Activated naive CD8-positive, alpha-beta T cell treated with anti-CD3 and anti-CD28 coated beads for 36 hours (primary cell): ENCODE measurements at regions not wholly inside any gene's neighbourhood (a gene's known extent, or its start where the extent isn't known, plus 50 kb on each side); places are given as distances from the start of the nearest gene placed in this dataset.

Source experiments
- DNase-seq: peaks from one replicate; pipeline ENCODE4 v3.0.0; 2021
- H3K27ac Mint-ChIP-seq: one replicate; pipeline ENCODE4 v1.8.0; 2022; ENCODE audit warnings: mild to moderate bottlenecking, moderate library complexity, mixed read lengths
- H3K27me3 Mint-ChIP-seq: one replicate; pipeline ENCODE4 v1.8.0; 2022; ENCODE audit warnings: mild to moderate bottlenecking, mixed read lengths
- H3K36me3 Mint-ChIP-seq: one replicate; pipeline ENCODE4 v1.8.0; 2021; ENCODE audit warnings: mild to moderate bottlenecking, mixed read lengths
- H3K4me1 Mint-ChIP-seq: one replicate; pipeline ENCODE4 v1.8.0; 2021; ENCODE audit warnings: mixed read lengths
- H3K4me3 Mint-ChIP-seq: one replicate; pipeline ENCODE4 v1.8.0; 2022; ENCODE audit warnings: mild to moderate bottlenecking, moderate library complexity, mixed read lengths
- H3K9me3 Mint-ChIP-seq: one replicate; pipeline ENCODE4 v1.8.0; 2022; ENCODE audit warnings: mixed read lengths

DNA sequence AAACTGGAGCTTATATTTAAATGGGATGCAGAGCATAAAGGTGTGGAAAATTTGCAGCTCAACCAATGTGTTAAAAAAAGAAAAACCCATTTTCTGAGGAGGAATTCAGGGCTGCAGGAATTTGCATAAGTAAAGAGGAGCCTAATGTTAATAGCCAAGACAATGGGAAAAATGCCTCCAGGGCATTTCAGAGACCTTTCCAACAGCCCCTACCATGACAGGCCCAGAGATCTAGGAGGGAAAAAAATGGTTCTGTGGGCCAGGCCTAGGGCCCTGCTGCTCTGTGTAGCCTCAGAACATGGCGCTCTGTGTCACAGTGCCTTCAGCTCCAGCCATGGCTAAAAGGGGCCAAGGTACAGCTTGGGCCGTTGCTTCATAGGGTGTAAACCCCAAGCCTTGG, 719.7 kb upstream of the ACVR2A start:
- DNase-seq = no peak
- H3K27me3 Mint-ChIP-seq = peaks cover 16% of the 10 kb centered on the region
- H3K27ac Mint-ChIP-seq = no peak overlapping the region
- no peak overlapping the region for H3K4me3 Mint-ChIP-seq
- no peaks in the 10 kb centered on the region for H3K4me1 Mint-ChIP-seq
- no peaks in the 10 kb centered on the region for H3K36me3 Mint-ChIP-seq
- H3K9me3 Mint-ChIP-seq = peaks cover 13% of the 10 kb centered on the region

DNA sequence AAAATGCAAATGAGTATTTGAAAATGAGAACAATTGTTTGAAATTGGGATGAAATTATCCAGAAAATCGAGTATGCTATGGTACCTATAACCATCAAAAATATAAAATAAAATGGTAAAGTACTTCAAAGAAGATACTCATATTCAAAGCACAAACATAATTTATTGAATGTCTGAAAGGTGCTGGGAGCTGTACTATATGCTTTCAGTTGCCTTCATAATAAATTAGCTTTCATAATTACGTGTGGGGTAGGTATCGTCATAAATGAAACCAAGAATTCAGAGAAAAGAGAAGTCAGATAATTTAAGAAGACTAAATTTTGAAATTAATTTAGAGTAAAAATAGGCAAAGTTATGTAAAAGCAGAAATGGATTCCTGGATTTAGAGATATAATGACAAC, 721.9 kb upstream of the ACVR2A start:
- Mint-ChIP-seq H3K27me3 (peaks cover 18% of the 10 kb centered on the region), H3K9me3 (peaks cover 14% of the 10 kb centered on the region), H3K4me1 (no peaks in the 10 kb centered on the region), H3K4me3 (no peak overlapping the region), H3K27ac (no peak overlapping the region), H3K36me3 (no peaks in the 10 kb centered on the region)
- no peak for DNase-seq

DNA sequence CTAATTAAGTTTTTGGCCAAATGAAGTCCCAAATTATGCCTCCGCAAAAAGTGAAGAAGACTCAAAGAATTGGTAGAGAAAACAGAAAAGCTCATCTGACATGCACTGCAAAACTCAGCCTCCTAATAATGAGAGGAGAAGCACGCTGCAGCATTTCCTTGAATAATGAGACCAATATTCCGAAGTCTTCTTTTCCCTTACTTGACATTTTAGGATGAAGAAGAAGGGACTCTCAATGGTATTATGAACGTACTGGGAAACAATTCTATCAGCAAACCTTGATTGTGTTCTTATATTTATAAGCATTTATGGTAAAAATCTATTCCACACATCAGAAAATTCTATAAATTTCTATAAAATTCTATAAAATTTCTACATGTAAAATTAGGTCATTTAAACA, 733.9 kb upstream of the ACVR2A start:
- Mint-ChIP-seq H3K4me1 (no peaks in the 10 kb centered on the region), H3K36me3 (no peaks in the 10 kb centered on the region), H3K4me3 (no peak overlapping the region), H3K27me3 (peaks cover 8% of the 10 kb centered on the region), H3K9me3 (peaks cover 2% of the 10 kb centered on the region), H3K27ac (no peak overlapping the region)
- DNase-seq = no peak

DNA sequence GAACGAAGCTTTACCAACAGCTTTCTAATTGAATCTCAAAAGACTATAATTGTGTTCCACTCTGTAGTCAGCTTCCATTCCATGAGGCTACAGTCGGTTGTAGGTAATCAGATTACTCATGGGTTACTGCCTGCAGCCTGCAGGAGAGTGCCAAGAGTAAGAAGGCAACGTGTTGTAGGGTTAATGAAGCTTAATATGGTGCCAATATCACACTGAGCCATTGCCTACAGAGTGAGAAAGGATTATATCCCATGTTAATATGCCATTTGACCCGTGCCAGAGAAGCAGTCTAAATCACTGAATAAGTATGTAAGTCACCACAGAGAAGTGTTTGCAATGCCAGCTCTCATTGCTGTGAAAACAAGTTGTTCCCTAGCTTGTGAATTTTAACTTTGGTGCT, 734.5 kb upstream of the ACVR2A start:
- Mint-ChIP-seq H3K4me1 (no peaks in the 10 kb centered on the region), H3K27me3 (peaks cover 8% of the 10 kb centered on the region), H3K9me3 (peaks cover 2% of the 10 kb centered on the region), H3K36me3 (no peaks in the 10 kb centered on the region), H3K27ac (no peak overlapping the region), H3K4me3 (no peak overlapping the region)
- no peak for DNase-seq

DNA sequence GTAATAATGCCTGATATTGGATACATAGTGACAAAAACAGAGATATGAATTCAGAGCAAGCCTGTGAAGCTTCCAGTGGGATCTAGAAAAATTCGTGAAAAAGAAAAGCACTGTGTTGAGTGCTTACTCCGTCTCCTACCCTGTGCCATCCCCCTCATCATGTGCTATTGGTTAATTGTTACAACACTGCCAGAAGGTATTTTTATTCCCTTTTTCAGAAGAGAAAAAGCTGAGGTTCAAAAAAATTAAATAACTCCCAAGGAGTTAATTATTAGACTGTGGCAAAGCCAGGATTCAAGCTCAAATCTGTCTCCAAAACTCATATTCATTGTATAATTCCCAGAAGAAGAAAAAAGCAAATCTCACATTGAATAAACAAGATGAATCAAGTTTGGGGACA, 735.5 kb upstream of the ACVR2A start:
- Mint-ChIP-seq H3K27me3 (peaks cover 8% of the 10 kb centered on the region), H3K4me3 (no peak overlapping the region)

DNA sequence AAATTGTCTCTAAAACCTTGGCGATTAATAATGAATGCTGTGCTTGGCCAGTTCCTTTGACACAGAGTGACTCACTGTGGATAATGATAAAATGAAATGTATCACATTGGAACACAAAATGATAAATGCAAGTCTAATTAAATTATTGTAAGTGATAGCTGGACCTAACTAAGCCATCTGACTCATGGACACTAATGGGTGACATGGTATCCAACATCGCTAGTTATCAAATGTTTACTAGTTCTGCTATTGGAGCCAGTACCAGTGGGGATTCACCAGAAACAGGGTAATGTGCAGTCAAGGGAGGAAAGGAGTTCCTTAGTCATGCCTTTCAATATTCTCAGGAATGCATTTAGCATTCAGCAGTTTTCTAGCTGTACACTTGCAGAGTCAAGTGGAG, 736.3 kb upstream of the ACVR2A start:
- H3K27me3 Mint-ChIP-seq = peaks cover 8% of the 10 kb centered on the region
- no peak for DNase-seq
- H3K4me1 Mint-ChIP-seq = no peaks in the 10 kb centered on the region
- peaks cover 2% of the 10 kb centered on the region for H3K9me3 Mint-ChIP-seq
- no peak overlapping the region for H3K27ac Mint-ChIP-seq
- H3K36me3 Mint-ChIP-seq = no peaks in the 10 kb centered on the region
- no peak overlapping the region for H3K4me3 Mint-ChIP-seq

More for the DNA sequence above, 735.5 kb upstream of the ACVR2A start:
- Mint-ChIP-seq H3K4me1 (no peaks in the 10 kb centered on the region), H3K36me3 (no peaks in the 10 kb centered on the region), H3K9me3 (peaks cover 2% of the 10 kb centered on the region), H3K27ac (no peak overlapping the region)
- DNase-seq = no peak

DNA sequence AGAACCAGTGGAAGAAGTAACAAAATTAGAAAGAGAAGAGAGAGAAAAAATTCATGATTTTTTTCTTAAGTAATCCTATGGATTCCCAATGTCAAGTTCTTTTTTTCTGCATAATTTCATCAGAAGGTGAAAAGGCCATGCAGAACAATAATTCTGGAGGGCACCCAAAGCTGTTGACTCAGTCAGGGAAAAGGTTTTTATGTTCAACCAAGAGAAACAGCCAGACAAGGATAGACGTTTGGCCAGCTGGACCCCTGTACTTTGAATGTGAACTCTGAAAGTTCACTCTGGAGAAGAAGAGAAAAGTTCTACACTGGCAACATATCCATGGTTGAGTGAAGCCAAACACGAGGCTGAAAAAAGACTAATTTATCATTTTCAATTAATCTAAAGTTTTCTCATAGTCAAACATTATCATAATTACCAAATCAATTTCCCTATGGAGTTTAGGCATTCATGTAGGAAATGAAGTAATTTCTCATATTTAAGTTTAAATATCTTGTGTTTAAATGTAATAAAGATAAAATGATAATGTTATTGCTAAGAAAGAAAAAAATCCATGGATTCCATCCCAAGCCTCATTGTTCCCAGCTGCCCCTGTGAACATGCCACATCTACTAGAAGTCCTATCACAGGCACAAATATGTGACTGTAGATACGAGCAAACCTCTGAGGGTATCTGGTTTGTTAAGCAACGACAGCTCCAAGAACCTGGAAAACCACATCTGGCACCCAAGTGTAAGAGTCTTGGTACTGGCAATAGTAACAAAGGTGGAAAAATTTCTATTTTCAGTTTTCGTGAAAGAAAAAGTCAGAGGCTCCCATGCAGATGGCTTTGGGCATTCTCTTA, 742.7 kb upstream of the ACVR2A start:
- H3K36me3 Mint-ChIP-seq = no peaks in the 10 kb centered on the region
- H3K4me1 Mint-ChIP-seq = no peaks in the 10 kb centered on the region
- no peaks in the 10 kb centered on the region for H3K9me3 Mint-ChIP-seq
- H3K27ac Mint-ChIP-seq = no peak overlapping the region
- no peak overlapping the region for H3K4me3 Mint-ChIP-seq
- H3K27me3 Mint-ChIP-seq = peaks cover 4% of the 10 kb centered on the region
- no peak for DNase-seq

DNA sequence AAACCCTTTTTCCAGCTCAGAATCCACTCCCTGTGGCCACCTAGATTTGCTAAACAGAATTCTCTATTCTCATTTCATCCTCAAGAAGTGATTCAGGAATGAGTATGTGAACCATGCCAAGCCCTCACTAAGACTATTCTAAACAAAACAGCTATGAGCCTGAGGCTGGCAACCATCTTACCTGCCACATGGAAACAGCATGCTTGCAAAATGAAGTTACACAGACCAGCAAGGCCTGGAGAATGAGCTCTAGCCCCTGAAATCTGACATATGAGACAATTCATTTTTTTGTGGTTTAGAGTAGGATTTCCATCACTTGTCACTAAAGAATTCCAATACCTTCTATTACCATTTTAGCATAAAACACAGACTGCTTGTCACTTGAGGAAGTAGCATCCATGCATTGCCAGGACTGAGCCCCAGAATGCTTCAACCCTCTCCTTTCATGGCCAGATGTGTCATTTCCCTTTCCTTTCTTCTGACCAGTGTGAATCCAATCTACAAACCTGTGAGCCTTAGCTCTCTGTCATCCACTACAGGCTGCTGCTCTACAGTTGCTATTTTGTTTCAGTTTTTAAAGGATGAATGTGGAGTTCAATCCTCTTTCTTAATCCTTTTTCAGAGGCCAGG, 744.3 kb upstream of the ACVR2A start:
- DNase-seq = no peak
- Mint-ChIP-seq H3K4me3 (no peak overlapping the region), H3K27ac (no peak overlapping the region), H3K27me3 (no peaks in the 10 kb centered on the region), H3K9me3 (no peaks in the 10 kb centered on the region), H3K36me3 (no peaks in the 10 kb centered on the region), H3K4me1 (no peaks in the 10 kb centered on the region)

DNA sequence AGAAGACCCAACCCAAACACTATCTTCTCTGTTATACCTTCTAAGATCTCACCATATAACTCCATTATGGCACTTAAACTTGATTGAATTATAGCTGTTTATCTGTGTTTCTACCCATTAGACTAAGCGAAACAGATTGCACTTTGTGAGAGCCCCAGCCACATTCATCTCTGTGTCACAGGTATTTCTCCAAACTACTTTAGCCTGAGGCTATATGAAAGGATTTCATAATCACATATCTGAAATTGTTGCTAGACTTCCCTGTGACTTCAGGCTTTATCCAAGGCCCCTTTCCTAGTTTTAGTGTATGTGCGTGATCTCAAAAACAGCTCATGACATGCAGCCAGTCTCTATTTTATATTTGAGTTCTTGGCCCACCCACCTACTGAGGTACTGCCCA, 745.0 kb upstream of the ACVR2A start:
- no peaks in the 10 kb centered on the region for H3K4me1 Mint-ChIP-seq
- no peaks in the 10 kb centered on the region for H3K9me3 Mint-ChIP-seq
- H3K27me3 Mint-ChIP-seq = no peaks in the 10 kb centered on the region
- H3K4me3 Mint-ChIP-seq = no peak overlapping the region
- no peak overlapping the region for H3K27ac Mint-ChIP-seq
- no peaks in the 10 kb centered on the region for H3K36me3 Mint-ChIP-seq
- no peak for DNase-seq

DNA sequence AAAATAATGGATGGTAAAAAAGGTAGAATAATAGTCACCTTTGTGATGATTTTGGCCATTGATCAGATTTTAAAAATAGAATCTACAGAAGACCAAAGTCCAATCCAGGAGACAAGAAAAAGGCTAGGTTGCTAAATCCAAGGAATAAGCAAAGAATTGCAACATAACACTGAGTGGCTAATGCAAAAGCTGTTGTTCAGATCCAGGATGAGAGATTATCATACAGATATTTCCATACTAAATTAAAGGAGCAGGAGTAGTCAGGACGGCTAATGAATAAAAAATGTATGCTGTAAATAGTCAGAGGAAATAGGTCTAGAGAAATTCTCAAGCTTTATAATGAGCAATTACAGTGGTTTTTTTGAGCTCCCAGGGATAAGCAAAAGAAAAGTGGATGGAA, 745.9 kb upstream of the ACVR2A start:
- no peak for DNase-seq
- Mint-ChIP-seq H3K27me3 (no peaks in the 10 kb centered on the region), H3K4me3 (no peak overlapping the region), H3K4me1 (no peaks in the 10 kb centered on the region), H3K36me3 (no peaks in the 10 kb centered on the region), H3K27ac (no peak overlapping the region), H3K9me3 (no peaks in the 10 kb centered on the region)

DNA sequence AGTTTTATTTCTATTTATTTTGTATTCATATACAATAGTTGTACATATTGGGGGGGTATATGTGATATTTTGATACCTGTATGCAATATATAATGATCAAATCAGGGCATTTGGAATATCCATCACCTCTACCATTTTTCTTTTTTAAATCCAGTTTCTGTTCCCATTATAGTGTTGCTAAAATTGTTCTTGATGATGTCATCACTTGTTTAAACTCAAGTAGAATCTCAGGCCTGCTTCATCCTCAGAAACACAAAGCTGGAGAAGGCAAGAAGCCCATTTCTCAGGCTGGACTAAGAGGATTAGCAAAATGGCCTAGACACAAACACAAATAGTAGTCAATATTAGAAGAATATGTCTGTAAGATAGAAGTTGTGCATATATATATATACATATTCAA, 747.1 kb upstream of the ACVR2A start:
- H3K27ac Mint-ChIP-seq = no peak overlapping the region
- H3K36me3 Mint-ChIP-seq = no peaks in the 10 kb centered on the region
- H3K4me1 Mint-ChIP-seq = no peaks in the 10 kb centered on the region
- H3K27me3 Mint-ChIP-seq = no peaks in the 10 kb centered on the region
- DNase-seq = no peak
- H3K9me3 Mint-ChIP-seq = no peaks in the 10 kb centered on the region
- no peak overlapping the region for H3K4me3 Mint-ChIP-seq

DNA sequence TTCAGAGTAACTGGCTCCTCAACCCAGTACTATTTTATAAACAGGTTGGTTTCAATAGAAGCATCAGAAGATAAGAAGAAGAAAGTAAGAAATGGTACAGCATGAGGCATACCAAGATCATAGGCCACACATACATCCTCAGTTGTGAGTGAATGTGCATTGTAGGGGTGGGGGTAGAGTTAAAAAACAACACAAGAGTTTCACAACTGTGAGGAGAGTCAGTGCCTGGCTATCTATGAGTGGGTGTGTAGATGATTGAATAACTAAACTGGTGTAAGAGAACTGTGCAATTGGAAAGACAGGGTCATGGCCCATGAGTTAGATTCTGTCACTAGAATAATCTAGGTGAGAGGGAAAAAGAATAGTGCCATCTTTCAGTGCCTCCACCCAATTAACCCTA, 748.2 kb upstream of the ACVR2A start:
- Mint-ChIP-seq H3K27me3 (no peaks in the 10 kb centered on the region), H3K9me3 (no peaks in the 10 kb centered on the region), H3K4me1 (no peaks in the 10 kb centered on the region), H3K4me3 (no peak overlapping the region), H3K36me3 (no peaks in the 10 kb centered on the region), H3K27ac (no peak overlapping the region)
- no peak for DNase-seq

DNA sequence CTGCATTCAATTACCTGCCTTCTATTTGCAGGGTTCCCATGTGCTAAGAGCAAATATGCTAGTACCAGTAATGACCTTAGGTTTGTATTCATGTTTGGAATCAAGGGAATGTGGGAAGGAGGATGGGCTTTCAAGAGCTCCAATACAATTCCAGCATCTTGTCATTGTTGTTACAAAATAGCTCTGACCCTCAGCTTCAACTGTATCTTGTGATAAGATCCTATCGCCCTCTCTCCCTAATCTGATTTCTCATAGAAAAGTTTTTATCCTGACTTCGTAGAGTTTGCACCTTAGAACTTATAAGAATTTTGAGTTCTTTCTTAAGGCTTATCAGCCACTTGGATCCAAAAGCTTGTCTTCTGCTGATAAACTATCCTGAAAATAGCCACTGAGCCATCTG, 749.5 kb upstream of the ACVR2A start:
- peaks cover 3% of the 10 kb centered on the region for H3K27me3 Mint-ChIP-seq
- no peak overlapping the region for H3K27ac Mint-ChIP-seq

DNA sequence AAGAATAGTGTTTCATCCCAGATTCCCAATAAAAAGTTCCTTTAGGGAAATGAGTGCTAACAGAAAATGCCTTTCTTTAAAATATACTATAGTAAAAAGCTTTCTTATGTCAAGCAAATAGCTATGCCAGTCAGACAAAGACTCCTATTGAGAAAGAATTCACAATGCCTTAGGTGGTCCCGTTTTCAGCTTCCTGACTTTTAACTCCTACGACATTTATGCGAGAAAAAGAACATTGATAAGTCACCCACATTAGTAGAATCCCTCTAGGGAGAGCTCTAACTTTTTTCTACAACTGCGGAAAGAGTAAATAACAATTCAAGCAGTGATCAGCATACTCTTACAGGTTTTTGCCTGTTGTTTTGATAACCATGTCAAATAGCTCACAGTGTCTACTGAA, 750.8 kb upstream of the ACVR2A start:
- Mint-ChIP-seq H3K9me3 (no peaks in the 10 kb centered on the region), H3K36me3 (no peaks in the 10 kb centered on the region)

More for the DNA sequence above, 749.5 kb upstream of the ACVR2A start:
- Mint-ChIP-seq H3K4me1 (peaks cover 2% of the 10 kb centered on the region), H3K9me3 (no peaks in the 10 kb centered on the region), H3K4me3 (no peak overlapping the region), H3K36me3 (no peaks in the 10 kb centered on the region)
- DNase-seq = no peak

DNA sequence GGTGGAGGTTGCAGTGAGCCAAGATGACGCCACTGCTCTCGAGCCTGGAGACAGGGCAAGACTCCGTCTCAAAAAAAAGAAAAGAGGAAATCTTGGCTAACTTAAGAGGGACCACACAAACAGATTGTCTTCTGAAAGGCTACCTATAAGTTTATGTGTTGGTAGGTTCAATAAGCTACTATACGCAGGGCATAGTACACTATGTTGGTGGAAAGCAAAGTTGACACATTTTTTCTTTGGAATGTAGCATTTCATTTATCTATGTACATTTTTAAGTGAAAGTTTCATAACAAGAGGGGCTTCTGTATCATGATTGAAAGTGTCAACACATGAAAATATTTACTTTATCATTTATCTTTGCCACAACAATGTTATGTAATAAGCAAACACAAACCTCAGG, 752.6 kb upstream of the ACVR2A start:
- no peaks in the 10 kb centered on the region for H3K9me3 Mint-ChIP-seq
- H3K36me3 Mint-ChIP-seq = no peaks in the 10 kb centered on the region
- H3K27ac Mint-ChIP-seq = no peak overlapping the region
- H3K4me3 Mint-ChIP-seq = no peak overlapping the region
- no peak for DNase-seq
- H3K27me3 Mint-ChIP-seq = peaks cover 3% of the 10 kb centered on the region
- peaks cover 2% of the 10 kb centered on the region for H3K4me1 Mint-ChIP-seq

More for the DNA sequence above, 750.8 kb upstream of the ACVR2A start:
- Mint-ChIP-seq H3K4me1 (peaks cover 2% of the 10 kb centered on the region), H3K4me3 (no peak overlapping the region), H3K27ac (no peak overlapping the region), H3K27me3 (peaks cover 3% of the 10 kb centered on the region)
- no peak for DNase-seq

DNA sequence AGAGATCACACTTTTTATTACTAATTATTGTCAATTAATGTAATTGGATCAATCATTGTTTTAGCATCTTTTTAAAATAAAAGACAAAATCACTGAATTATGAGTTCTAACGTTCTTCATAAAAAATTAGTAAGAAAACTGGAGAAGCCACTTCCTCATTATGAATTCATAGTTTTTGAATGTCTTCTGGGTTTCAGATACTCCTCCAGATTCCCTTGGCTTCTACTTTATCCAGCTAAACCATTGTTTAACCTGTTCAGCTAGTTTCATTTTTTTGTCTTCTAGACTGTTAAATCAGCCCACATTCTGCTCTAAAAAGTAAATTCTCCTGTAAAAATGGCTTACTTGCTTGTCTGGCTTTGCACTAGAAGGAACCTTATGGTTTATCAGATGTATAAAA, 753.4 kb upstream of the ACVR2A start:
- Mint-ChIP-seq H3K9me3 (no peaks in the 10 kb centered on the region), H3K4me1 (peaks cover 2% of the 10 kb centered on the region), H3K27ac (no peak overlapping the region), H3K36me3 (no peaks in the 10 kb centered on the region), H3K27me3 (peaks cover 3% of the 10 kb centered on the region), H3K4me3 (no peak overlapping the region)
- no peak for DNase-seq
